Tibial artery (tissue), 4 donors: ENCODE measurements at regions not wholly inside any gene's neighbourhood (a gene's known extent, or its start where the extent isn't known, plus 50 kb on each side); places are given as distances from the start of the nearest gene placed in this dataset.

Experiments used
- DNase-seq, 2 donors: peaks; one replicate each; pipeline ENCODE4 v3.0.0-alpha.2; 2019
- H3K27ac ChIP-seq, 2 donors: fragments of 200-600 bp; sonication (generic) in 1 of 2; 1 replicate in 1 of 2; 2 replicates in 1 of 2; pipeline ENCODE4 v1.5.1; 2018 to 2019; ENCODE audit warnings: mild to moderate bottlenecking in 1 of 2
- H3K27me3 ChIP-seq, 2 donors: fragments of 200-600 bp; sonication (generic) in 1 of 2; one replicate each; pipeline versions ENCODE4 v1.5.1 to v1.6.0; 2016 to 2019
- H3K36me3 ChIP-seq, 3 donors: fragments of 200-600 bp; sonication (generic) in 2 of 3; one replicate each; pipeline ENCODE4 v1.5.1; 2016 to 2019; ENCODE audit warnings: mild to moderate bottlenecking in 2 of 3
- H3K4me1 ChIP-seq, 4 donors: fragments of 200-600 bp; sonication (generic) in 2 of 4; 1 replicate in 3 of 4; 2 replicates in 1 of 4; pipeline ENCODE4 v1.5.1; 2016 to 2019
- H3K4me3 ChIP-seq, 2 donors: fragments of 200-600 bp; sonication (generic) in 1 of 2; 1 replicate in 1 of 2; 2 replicates in 1 of 2; pipeline ENCODE4 v1.5.1; 2018 to 2019; ENCODE audit warnings: mild to moderate bottlenecking in 2 of 2
- H3K9me3 ChIP-seq, 3 donors: fragments of 200-600 bp; sonication (generic) in 1 of 3; one replicate each; pipeline ENCODE4 v1.5.1; 2016 to 2019
- CTCF ChIP-seq, 2 experiments: fragments of 200-600 bp in 1 of 2; fragments of 450-650 bp in 1 of 2; IDR thresholded peaks; one replicate each; pipeline ENCODE4 v1.5.1; 2017 to 2019; ENCODE audit warnings: antibody characterized with exemption in 2 of 2, mild to moderate bottlenecking in 1 of 2, moderate library complexity in 1 of 2
- intact Hi-C: fragments of 100-400 bp; cut with DNase I; formaldehyde crosslinking; loops from one replicate; pipeline ENCODE4 v1.15.0; 2023; ENCODE audit warnings: low total_unique reads

DNA sequence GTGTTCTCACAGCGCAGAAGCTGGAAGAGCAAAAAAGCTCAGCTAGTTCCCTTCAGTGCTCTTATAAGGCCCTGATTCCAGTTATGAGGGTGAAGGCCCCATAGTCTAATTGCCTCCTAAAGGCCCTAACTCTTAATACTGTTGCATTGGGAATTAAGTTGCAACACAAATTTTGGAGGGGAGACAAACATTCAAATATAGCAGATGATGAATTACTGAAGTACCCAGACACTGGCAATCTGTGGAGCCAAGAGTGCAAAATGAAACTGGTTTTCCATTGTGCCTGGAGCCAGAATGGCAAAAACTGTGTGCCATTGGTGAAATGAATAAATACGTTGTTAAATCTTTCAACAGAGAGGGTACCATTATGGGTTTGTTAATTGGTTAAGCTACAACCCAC, 356.0 kb downstream of the PPARGC1A start:
- Histone ChIP-seq H3K9me3 (peaks cover 0 to 7% (median 0%) of the 10 kb centered on the region in 3 donors), H3K27ac (no peak overlapping the region), H3K27me3 (no peaks in the 10 kb centered on the region), H3K4me3 (no peak overlapping the region), H3K36me3 (no peaks in the 10 kb centered on the region), H3K4me1 (no peaks in the 10 kb centered on the region)
- intact Hi-C loops: no loop called here
- no peak for DNase-seq
- no peak for TF ChIP-seq CTCF (IDR thresholded peaks at IDR 0.05)

GRCh38 chr4:23516716-23517115, 373.1 kb downstream of the PPARGC1A start:
- Histone ChIP-seq H3K27me3 (no peaks in the 10 kb centered on the region), H3K27ac (no peak overlapping the region), H3K4me3 (no peak overlapping the region), H3K4me1 (no peaks in the 10 kb centered on the region), H3K9me3 (no peaks in the 10 kb centered on the region), H3K36me3 (no peaks in the 10 kb centered on the region)
- TF ChIP-seq CTCF (IDR thresholded peaks at IDR 0.05): no peak
- DNase-seq: no peak
- intact Hi-C loops: no loop called here

DNA sequence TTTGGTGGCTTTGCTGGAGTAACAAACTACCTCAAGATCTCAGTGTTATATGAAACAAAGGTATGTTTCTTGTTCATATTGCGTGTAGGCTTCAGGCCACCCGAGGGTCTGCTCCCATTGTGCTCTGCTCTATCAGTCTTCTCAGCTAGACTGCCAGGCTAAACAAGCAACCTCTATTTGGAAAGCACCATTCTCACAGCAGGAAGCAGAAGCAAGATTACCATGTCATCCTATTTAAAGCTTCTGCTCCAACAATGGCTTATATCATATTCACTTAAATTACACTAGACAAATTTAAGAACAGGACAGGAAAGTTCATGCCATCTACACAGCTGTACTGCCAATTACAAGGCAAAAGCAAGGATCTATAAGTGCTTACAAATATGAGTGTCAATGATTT, 385.8 kb downstream of the PPARGC1A start:
- Histone ChIP-seq H3K4me3 (no peak overlapping the region), H3K36me3 (no peaks in the 10 kb centered on the region), H3K27ac (no peak overlapping the region), H3K4me1 (no peaks in the 10 kb centered on the region), H3K27me3 (no peaks in the 10 kb centered on the region), H3K9me3 (no peaks in the 10 kb centered on the region)
- DNase-seq: no peak
- TF ChIP-seq CTCF (IDR thresholded peaks at IDR 0.05): no peak
- intact Hi-C loops: no loop called here

DNA sequence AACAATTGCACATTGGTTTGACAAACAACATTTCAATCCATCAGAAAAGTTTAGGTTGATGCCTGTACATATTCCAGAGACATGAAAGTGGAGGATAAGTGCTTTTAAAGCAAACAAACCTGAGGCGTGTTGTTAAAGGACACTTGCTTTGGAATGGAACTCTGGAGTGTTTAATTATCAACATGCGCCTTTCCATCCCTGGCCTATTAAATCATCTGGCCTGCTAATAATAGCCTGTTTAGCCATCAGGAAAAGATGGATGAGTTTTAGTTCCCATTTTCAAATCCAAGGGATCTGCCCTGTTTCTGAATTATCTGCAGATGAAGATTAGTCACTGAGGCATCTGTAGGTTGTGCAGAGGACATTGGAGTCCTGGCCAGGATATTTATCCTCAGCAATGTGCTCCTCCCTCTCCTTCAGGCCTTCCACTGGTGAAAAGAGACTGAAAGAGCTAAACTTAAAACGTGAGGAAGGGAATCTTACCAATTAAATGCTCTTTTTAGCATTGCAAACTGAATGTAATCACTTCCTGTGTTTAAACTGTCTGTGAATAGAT, 388.9 kb downstream of the PPARGC1A start:
- intact Hi-C loops: no loop called here
- no peak for DNase-seq
- no peaks in the 10 kb centered on the region for H3K9me3 ChIP-seq
- H3K4me1 ChIP-seq: no peaks in the 10 kb centered on the region
- no peaks in the 10 kb centered on the region for H3K27me3 ChIP-seq
- no peak for TF ChIP-seq CTCF (IDR thresholded peaks at IDR 0.05)
- H3K27ac ChIP-seq: no peak overlapping the region
- H3K4me3 ChIP-seq: no peak overlapping the region
- H3K36me3 ChIP-seq: no peaks in the 10 kb centered on the region

DNA sequence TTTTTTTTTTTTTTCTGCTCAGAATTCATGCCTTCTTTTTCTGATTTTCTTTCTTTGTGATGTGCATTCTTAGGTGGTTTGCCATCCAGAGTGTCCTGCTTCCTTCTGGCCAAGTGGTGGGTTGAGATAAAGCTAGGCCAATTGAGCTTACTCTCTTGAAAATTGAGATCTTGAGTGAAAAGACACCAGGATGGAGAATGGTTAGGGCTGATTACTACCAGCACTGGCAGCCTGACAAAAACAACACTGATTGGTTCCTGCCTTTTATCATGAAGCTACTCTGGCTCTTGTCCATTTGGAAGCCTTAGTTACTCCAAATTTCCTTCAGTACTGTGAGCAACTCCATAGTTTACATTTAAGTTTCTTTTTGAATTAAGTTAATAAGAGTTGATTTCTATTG, 404.0 kb downstream of the PPARGC1A start:
- Histone ChIP-seq H3K27me3 (no peaks in the 10 kb centered on the region), H3K4me1 (no peaks in the 10 kb centered on the region), H3K36me3 (no peaks in the 10 kb centered on the region), H3K9me3 (no peaks in the 10 kb centered on the region), H3K27ac (no peak overlapping the region), H3K4me3 (no peak overlapping the region)
- no peak for TF ChIP-seq CTCF (IDR thresholded peaks at IDR 0.05)
- intact Hi-C loops: no loop called here
- no peak for DNase-seq

DNA sequence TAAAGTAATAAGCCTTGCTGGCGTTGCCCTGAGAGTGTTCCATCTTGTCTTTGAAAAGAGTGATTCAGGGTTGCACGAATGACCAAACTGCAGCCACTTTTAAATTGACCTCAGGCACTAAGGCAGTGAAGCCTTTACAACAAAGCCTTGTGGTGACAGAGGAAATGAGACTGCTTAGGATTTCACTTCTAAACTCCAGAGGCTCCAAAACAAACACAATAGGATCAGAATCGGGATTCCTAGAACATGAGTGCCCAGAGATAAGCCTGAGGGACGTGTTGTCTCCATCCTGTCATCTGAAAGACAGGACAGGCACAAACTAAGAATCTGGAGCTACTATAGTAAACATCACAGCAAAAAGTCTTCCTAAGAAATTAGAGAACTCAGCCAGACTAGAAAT, 405.2 kb downstream of the PPARGC1A start:
- Histone ChIP-seq H3K4me3 (no peak overlapping the region), H3K9me3 (no peaks in the 10 kb centered on the region), H3K36me3 (no peaks in the 10 kb centered on the region), H3K4me1 (no peaks in the 10 kb centered on the region), H3K27ac (no peak overlapping the region), H3K27me3 (no peaks in the 10 kb centered on the region)
- intact Hi-C loops: no loop called here
- no peak for TF ChIP-seq CTCF (IDR thresholded peaks at IDR 0.05)
- DNase-seq: no peak
